Neural cell (in vitro differentiated cells): ENCODE measurements at regions not wholly inside any gene's neighbourhood (a gene's known extent, or its start where the extent isn't known, plus 50 kb on each side); places are given as distances from the start of the nearest gene placed in this dataset.

Source experiments
- H2AFZ ChIP-seq: fragments of 200-600, 300-800 bp; sonication (generic), shearing (Covaris generic); 2 replicates; pipeline ENCODE4 v1.6.0; 2014; ENCODE audit warnings: low read depth, mild to moderate bottlenecking, antibody characterized with exemption, low read length, moderate library complexity
- H3F3A ChIP-seq: fragments of 200-600 bp; shearing (Covaris generic); 2 replicates; pipeline ENCODE4 v1.6.1; 2016; ENCODE audit warnings: mild to moderate bottlenecking, moderate library complexity, mixed read lengths, antibody characterized with exemption, low read length; ENCODE audit not compliant: insufficient read depth, poor library complexity, severe bottlenecking
- H3K27ac ChIP-seq: fragments of 200-600, 300-800 bp; sonication (generic), shearing (Covaris generic); 2 replicates; pipeline ENCODE4 v1.5.1; 2014; ENCODE audit warnings: mild to moderate bottlenecking, low read length, moderate library complexity
- H3K27me3 ChIP-seq: fragments of 300-800, 200-600 bp; sonication (generic), shearing (Covaris generic); 2 replicates; pipeline ENCODE4 v1.6.0; 2014; ENCODE audit warnings: mild to moderate bottlenecking, low read depth, low read length, moderate library complexity; ENCODE audit not compliant: insufficient read depth
- H3K36me3 ChIP-seq: fragments of 300-800, 200-600 bp; sonication (generic), shearing (Covaris generic); 2 replicates; pipeline ENCODE4 v1.5.1; 2014; ENCODE audit warnings: mild to moderate bottlenecking, antibody characterized with exemption, low read length, moderate library complexity; ENCODE audit not compliant: insufficient read depth
- H3K4me2 ChIP-seq: fragments of 300-800, 200-600 bp; sonication (generic), shearing (Covaris generic); 2 replicates; pipeline ENCODE4 v1.6.0; 2014; ENCODE audit warnings: mild to moderate bottlenecking, low read length
- H3K4me3 ChIP-seq: fragments of 300-800, 200-600 bp; sonication (generic), shearing (Covaris generic); 2 replicates; pipeline ENCODE4 v1.5.1; 2014; ENCODE audit warnings: mild to moderate bottlenecking, low read length, moderate library complexity
- H3K79me2 ChIP-seq: fragments of 200-600 bp; shearing (Covaris generic); replicated peaks from 2 replicates; pipeline ENCODE4 v1.6.0; 2014; ENCODE audit warnings: mild to moderate bottlenecking, low read length, moderate library complexity; ENCODE audit not compliant: insufficient read depth
- H3K9ac ChIP-seq: fragments of 300-800, 200-600 bp; sonication (generic), shearing (Covaris generic); 2 replicates; pipeline ENCODE4 v1.6.1; 2016; ENCODE audit warnings: mild to moderate bottlenecking, low read length, mixed read lengths
- H3K9me2 ChIP-seq: fragments of 200-600 bp; shearing (Covaris generic); 2 replicates; pipeline ENCODE4 v1.6.1; 2016; ENCODE audit warnings: mild to moderate bottlenecking, low read length, mixed read lengths; ENCODE audit not compliant: insufficient read depth
- H3K9me3 ChIP-seq: fragments of 200-600, 300-800 bp; sonication (generic), shearing (Covaris generic); 2 replicates; pipeline ENCODE4 v1.6.1; 2016; ENCODE audit warnings: mild to moderate bottlenecking, mixed run types, low read length, moderate library complexity, mixed read lengths
- H4K20me1 ChIP-seq: fragments of 200-600 bp; shearing (Covaris generic); 2 replicates; pipeline ENCODE4 v1.6.1; 2016; ENCODE audit warnings: mild to moderate bottlenecking, mixed run types; ENCODE audit not compliant: insufficient read depth
- EP300 ChIP-seq: fragments of 450-650 bp; conservative IDR thresholded peaks from 2 replicates; pipeline ENCODE4 v1.6.1; 2014; ENCODE audit warnings: antibody characterized with exemption, mild to moderate bottlenecking, moderate library complexity; ENCODE audit not compliant: poor library complexity, severe bottlenecking
- EZH2 ChIP-seq: fragments of 200-600, 300-800 bp; shearing (Covaris generic), sonication (generic); IDR thresholded peaks from 2 replicates; pipeline ENCODE4 v1.6.1; 2014; ENCODE audit warnings: antibody characterized with exemption, low read length, borderline replicate concordance, mild to moderate bottlenecking; ENCODE audit not compliant: insufficient read depth, poor library complexity, severe bottlenecking
- MXI1 ChIP-seq: fragments of 450-650 bp; conservative IDR thresholded peaks from 2 replicates; pipeline ENCODE4 v1.6.1; 2014; ENCODE audit warnings: antibody characterized with exemption, mild to moderate bottlenecking; ENCODE audit not compliant: poor library complexity, severe bottlenecking
- POLR2AphosphoS5 ChIP-seq: IDR thresholded peaks from 2 replicates; pipeline ENCODE4 v1.6.1; 2012
- RAD21 ChIP-seq: fragments of 450-650 bp; conservative IDR thresholded peaks from 2 replicates; pipeline ENCODE4 v1.6.1; 2014; ENCODE audit warnings: antibody characterized with exemption, mild to moderate bottlenecking, moderate library complexity
- SMC3 ChIP-seq: fragments of 450-650 bp; conservative IDR thresholded peaks from 2 replicates; pipeline ENCODE4 v1.6.1; 2014; ENCODE audit warnings: antibody characterized with exemption, mild to moderate bottlenecking, moderate library complexity; ENCODE audit not compliant: poor library complexity
- TAF1 ChIP-seq: IDR thresholded peaks from 2 replicates; pipeline ENCODE4 v1.6.1; 2012; ENCODE audit warnings: low read depth
- TF ChIP-seq, protein P1 (sequence below): fragments of 450-650 bp; IDR thresholded peaks from 2 replicates; pipeline ENCODE4 v1.5.1; 2014; ENCODE audit warnings: antibody characterized with exemption, mild to moderate bottlenecking, moderate library complexity; ENCODE audit not compliant: poor library complexity, severe bottlenecking
- TF ChIP-seq, protein P2 (sequence below): IDR thresholded peaks from 2 replicates; pipeline ENCODE4 v1.6.1; 2012; ENCODE audit warnings: borderline replicate concordance

DNA sequence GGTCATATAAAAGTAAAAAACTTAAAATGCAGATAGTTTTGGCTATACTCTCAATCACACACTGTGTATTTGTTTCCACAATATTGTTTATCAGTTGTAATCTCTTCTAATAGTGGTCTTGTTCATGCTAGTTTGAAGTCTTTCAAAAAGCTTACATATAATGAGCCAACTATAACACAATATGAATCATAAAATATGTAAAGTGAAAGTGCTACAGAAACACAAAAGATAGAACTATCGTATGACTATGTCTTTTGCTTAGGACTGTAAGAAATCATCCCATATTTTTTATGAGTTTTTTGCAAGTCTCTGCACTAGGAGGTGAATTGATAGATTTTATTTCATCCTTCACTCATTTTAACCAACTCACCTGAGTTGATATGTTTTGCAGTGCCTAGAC, 136.0 kb downstream of the MMUT start:
- Histone ChIP-seq H3K4me2 (no peak overlapping the region), H3F3A (no peaks in the 10 kb centered on the region), H2AFZ (no peak overlapping the region), H3K27ac (no peak overlapping the region), H4K20me1 (no peaks in the 10 kb centered on the region), H3K9me2 (no peaks in the 10 kb centered on the region), H3K4me3 (no peak overlapping the region), H3K79me2 (no peaks in the 10 kb centered on the region), H3K27me3 (no peaks in the 10 kb centered on the region), H3K9me3 (no peaks in the 10 kb centered on the region), H3K36me3 (no peaks in the 10 kb centered on the region), H3K9ac (no peak overlapping the region)
- TF ChIP-seq, protein P1, sequence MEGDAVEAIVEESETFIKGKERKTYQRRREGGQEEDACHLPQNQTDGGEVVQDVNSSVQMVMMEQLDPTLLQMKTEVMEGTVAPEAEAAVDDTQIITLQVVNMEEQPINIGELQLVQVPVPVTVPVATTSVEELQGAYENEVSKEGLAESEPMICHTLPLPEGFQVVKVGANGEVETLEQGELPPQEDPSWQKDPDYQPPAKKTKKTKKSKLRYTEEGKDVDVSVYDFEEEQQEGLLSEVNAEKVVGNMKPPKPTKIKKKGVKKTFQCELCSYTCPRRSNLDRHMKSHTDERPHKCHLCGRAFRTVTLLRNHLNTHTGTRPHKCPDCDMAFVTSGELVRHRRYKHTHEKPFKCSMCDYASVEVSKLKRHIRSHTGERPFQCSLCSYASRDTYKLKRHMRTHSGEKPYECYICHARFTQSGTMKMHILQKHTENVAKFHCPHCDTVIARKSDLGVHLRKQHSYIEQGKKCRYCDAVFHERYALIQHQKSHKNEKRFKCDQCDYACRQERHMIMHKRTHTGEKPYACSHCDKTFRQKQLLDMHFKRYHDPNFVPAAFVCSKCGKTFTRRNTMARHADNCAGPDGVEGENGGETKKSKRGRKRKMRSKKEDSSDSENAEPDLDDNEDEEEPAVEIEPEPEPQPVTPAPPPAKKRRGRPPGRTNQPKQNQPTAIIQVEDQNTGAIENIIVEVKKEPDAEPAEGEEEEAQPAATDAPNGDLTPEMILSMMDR, result no peak
- TF ChIP-seq TAF1 (no peak), EP300 (no peak), RAD21 (no peak), POLR2AphosphoS5 (no peak), MXI1 (no peak), SMC3 (no peak), EZH2 (no peak)
- TF ChIP-seq, protein P2, sequence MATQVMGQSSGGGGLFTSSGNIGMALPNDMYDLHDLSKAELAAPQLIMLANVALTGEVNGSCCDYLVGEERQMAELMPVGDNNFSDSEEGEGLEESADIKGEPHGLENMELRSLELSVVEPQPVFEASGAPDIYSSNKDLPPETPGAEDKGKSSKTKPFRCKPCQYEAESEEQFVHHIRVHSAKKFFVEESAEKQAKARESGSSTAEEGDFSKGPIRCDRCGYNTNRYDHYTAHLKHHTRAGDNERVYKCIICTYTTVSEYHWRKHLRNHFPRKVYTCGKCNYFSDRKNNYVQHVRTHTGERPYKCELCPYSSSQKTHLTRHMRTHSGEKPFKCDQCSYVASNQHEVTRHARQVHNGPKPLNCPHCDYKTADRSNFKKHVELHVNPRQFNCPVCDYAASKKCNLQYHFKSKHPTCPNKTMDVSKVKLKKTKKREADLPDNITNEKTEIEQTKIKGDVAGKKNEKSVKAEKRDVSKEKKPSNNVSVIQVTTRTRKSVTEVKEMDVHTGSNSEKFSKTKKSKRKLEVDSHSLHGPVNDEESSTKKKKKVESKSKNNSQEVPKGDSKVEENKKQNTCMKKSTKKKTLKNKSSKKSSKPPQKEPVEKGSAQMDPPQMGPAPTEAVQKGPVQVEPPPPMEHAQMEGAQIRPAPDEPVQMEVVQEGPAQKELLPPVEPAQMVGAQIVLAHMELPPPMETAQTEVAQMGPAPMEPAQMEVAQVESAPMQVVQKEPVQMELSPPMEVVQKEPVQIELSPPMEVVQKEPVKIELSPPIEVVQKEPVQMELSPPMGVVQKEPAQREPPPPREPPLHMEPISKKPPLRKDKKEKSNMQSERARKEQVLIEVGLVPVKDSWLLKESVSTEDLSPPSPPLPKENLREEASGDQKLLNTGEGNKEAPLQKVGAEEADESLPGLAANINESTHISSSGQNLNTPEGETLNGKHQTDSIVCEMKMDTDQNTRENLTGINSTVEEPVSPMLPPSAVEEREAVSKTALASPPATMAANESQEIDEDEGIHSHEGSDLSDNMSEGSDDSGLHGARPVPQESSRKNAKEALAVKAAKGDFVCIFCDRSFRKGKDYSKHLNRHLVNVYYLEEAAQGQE, result no peak

DNA sequence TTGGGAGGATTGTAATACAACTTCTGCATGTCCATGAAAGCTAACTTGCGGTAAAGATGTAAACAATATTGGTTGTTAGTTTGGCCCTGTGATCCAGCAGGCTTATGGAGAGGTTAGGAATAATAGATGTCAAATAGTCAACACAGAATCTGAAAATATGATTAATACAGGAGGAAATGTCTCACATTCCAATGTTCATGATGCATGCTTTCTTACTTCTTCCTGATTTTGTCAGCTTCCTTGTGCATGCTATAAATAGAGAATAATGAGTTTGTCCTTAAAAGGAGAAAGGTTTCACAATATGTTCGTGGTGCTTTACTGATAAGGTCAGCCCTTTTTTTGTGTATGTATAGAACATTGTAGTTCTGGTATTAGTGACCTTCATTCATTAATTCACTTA, 136.7 kb downstream of the MMUT start:
- no peak overlapping the region for H3K9ac ChIP-seq

More for the DNA sequence above, 136.7 kb downstream of the MMUT start:
- Histone ChIP-seq H3F3A (no peaks in the 10 kb centered on the region), H3K27ac (no peak overlapping the region), H2AFZ (no peak overlapping the region), H3K9me3 (no peaks in the 10 kb centered on the region), H4K20me1 (no peaks in the 10 kb centered on the region), H3K36me3 (no peaks in the 10 kb centered on the region), H3K4me3 (no peak overlapping the region), H3K4me2 (no peak overlapping the region), H3K79me2 (no peaks in the 10 kb centered on the region), H3K9me2 (no peaks in the 10 kb centered on the region), H3K27me3 (no peaks in the 10 kb centered on the region)
- TF ChIP-seq MXI1 (no peak), EZH2 (no peak), SMC3 (no peak), POLR2AphosphoS5 (no peak), EP300 (no peak)
